ENCODE measurements at regions not wholly inside any gene's neighbourhood (a gene's known extent, or its start where the extent isn't known, plus 50 kb on each side); places are given as distances from the start of the nearest gene placed in this dataset.

- no peak for DNase-seq (ENCODE audit: low read depth, low spot score)
- Mint-ChIP-seq H3K4me1 (peaks cover 48% of the 10 kb centered on the region), H3K36me3 (ENCODE audit: low read depth) (peaks cover 3% of the 10 kb centered on the region), H3K27ac (ENCODE audit: unreplicated experiment) (no peak overlapping the region), H3K4me3 (no peak overlapping the region), H3K9me3 (peaks cover 3% of the 10 kb centered on the region), H3K27me3 (ENCODE audit: low read depth) (no peaks in the 10 kb centered on the region)
- TF ChIP-seq, protein P1, sequence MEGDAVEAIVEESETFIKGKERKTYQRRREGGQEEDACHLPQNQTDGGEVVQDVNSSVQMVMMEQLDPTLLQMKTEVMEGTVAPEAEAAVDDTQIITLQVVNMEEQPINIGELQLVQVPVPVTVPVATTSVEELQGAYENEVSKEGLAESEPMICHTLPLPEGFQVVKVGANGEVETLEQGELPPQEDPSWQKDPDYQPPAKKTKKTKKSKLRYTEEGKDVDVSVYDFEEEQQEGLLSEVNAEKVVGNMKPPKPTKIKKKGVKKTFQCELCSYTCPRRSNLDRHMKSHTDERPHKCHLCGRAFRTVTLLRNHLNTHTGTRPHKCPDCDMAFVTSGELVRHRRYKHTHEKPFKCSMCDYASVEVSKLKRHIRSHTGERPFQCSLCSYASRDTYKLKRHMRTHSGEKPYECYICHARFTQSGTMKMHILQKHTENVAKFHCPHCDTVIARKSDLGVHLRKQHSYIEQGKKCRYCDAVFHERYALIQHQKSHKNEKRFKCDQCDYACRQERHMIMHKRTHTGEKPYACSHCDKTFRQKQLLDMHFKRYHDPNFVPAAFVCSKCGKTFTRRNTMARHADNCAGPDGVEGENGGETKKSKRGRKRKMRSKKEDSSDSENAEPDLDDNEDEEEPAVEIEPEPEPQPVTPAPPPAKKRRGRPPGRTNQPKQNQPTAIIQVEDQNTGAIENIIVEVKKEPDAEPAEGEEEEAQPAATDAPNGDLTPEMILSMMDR (conservative IDR thresholded peaks at IDR 0.05), result no peak
Observed at GRCh38 chr4:123807187-123807586, 410.6 kb downstream of the SPRY1 start.

DNA sequence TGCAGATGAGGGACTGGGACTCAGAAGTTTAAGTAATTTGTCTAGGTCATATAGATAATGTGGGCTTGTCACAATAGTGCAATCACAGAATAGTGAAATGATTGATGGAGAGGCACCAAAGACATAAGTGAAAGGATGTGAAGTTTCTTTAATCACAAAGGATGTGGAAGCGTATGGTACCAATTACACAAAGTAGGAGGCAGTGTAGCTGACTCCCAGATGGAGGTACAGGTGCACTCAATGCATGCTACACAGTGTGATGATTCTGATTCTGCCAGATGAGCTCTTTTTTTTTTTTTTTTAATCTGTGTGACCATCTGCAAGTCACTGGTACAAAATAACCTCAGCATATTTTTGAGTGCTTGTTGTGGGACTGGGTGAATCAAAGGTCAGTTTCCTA, 411.3 kb downstream of the SPRY1 start:
- TF ChIP-seq, protein P1 (conservative IDR thresholded peaks at IDR 0.05), result no peak

GRCh38 chr4:123809864-123810263, 413.3 kb downstream of the SPRY1 start:
- no peak for DNase-seq (ENCODE audit: low read depth, low spot score)
- Mint-ChIP-seq H3K27me3 (ENCODE audit: low read depth) (no peaks in the 10 kb centered on the region), H3K27ac (ENCODE audit: unreplicated experiment) (no peak overlapping the region), H3K9me3 (no peaks in the 10 kb centered on the region), H3K4me1 (peaks cover 35% of the 10 kb centered on the region), H3K4me3 (no peak overlapping the region), H3K36me3 (ENCODE audit: low read depth) (no peaks in the 10 kb centered on the region)
- TF ChIP-seq, protein P1 (conservative IDR thresholded peaks at IDR 0.05), result no peak

More for the DNA sequence above, 411.3 kb downstream of the SPRY1 start:
- DNase-seq (ENCODE audit: low read depth, low spot score), result no peak
- Mint-ChIP-seq H3K4me1 (peaks cover 42% of the 10 kb centered on the region), H3K36me3 (ENCODE audit: low read depth) (peaks cover under 1% of the 10 kb centered on the region), H3K9me3 (peaks cover 3% of the 10 kb centered on the region), H3K4me3 (no peak overlapping the region), H3K27me3 (ENCODE audit: low read depth) (no peaks in the 10 kb centered on the region), H3K27ac (ENCODE audit: unreplicated experiment) (no peak overlapping the region)

DNA sequence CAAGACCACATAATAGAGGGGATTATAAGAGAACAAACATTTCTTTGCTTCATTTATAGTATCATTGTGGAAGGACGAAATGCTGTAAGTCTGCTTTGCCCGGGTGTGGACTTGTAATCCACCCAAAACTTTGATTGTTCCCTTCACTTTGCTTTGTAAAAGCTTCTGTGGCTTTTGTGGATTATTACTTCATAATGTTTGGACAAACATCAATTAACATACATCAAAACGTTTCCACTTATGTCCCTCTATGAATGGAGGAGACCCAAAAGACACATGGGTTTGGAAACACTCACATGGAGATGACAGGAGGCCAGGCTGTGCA, 415.4 kb downstream of the SPRY1 start:
- H3K4me1 Mint-ChIP-seq, result peaks cover 20% of the 10 kb centered on the region
- peak overlapping the region; percentile 4 for H3K27ac Mint-ChIP-seq (ENCODE audit: unreplicated experiment)
- no peak for DNase-seq (ENCODE audit: low read depth, low spot score)
- H3K9me3 Mint-ChIP-seq, result no peaks in the 10 kb centered on the region
- H3K36me3 Mint-ChIP-seq (ENCODE audit: low read depth), result no peaks in the 10 kb centered on the region
- TF ChIP-seq, protein P1 (conservative IDR thresholded peaks at IDR 0.05), result no peak
- no peaks in the 10 kb centered on the region for H3K27me3 Mint-ChIP-seq (ENCODE audit: low read depth)
- no peak overlapping the region for H3K4me3 Mint-ChIP-seq

GRCh38 chr4:123813901-123814300, 417.3 kb downstream of the SPRY1 start:
- peaks cover 6% of the 10 kb centered on the region for H3K9me3 Mint-ChIP-seq
- TF ChIP-seq, protein P1 (conservative IDR thresholded peaks at IDR 0.05), result no peak
- H3K27me3 Mint-ChIP-seq (ENCODE audit: low read depth), result no peaks in the 10 kb centered on the region
- no peak for DNase-seq (ENCODE audit: low read depth, low spot score)
- peaks cover 8% of the 10 kb centered on the region for H3K4me1 Mint-ChIP-seq
- peaks cover 3% of the 10 kb centered on the region for H3K36me3 Mint-ChIP-seq (ENCODE audit: low read depth)
- no peak overlapping the region for H3K27ac Mint-ChIP-seq (ENCODE audit: unreplicated experiment)
- no peak overlapping the region for H3K4me3 Mint-ChIP-seq

DNA sequence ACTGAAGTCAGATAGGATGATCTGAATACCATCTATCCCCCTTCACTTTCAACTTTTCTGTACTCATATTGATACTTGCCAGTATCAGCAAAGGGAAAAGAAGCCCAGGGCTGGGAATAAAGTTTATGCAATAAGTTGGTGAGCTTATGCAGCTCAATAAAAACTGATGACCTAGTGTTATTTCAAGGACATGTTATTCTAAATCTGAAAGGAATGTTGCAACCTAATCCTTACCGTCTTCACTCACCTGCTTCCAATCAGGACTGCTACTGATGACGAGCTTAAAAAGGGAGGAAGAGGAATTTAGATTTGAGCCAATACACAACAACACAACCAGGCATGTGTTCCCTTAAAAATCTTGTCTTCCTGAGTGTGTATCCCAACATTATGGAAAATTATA, 419.9 kb downstream of the SPRY1 start:
- peaks cover 6% of the 10 kb centered on the region for H3K9me3 Mint-ChIP-seq
- H3K27ac Mint-ChIP-seq (ENCODE audit: unreplicated experiment), result no peak overlapping the region
- H3K27me3 Mint-ChIP-seq (ENCODE audit: low read depth), result no peaks in the 10 kb centered on the region
- H3K4me1 Mint-ChIP-seq, result peaks cover 7% of the 10 kb centered on the region
- no peak overlapping the region for H3K4me3 Mint-ChIP-seq
- DNase-seq (ENCODE audit: low read depth, low spot score), result no peak
- peaks cover 5% of the 10 kb centered on the region for H3K36me3 Mint-ChIP-seq (ENCODE audit: low read depth)
- TF ChIP-seq, protein P1 (conservative IDR thresholded peaks at IDR 0.05), result no peak
